ENCODE measurements at regions not wholly inside any gene's neighbourhood (a gene's known extent, or its start where the extent isn't known, plus 50 kb on each side); places are given as distances from the start of the nearest gene placed in this dataset.
"Not testable (repeated sequence)": the region's sequence is repeated elsewhere in the genome, so short reads cannot be mapped to it uniquely, and the experiment has no call there.

DNA sequence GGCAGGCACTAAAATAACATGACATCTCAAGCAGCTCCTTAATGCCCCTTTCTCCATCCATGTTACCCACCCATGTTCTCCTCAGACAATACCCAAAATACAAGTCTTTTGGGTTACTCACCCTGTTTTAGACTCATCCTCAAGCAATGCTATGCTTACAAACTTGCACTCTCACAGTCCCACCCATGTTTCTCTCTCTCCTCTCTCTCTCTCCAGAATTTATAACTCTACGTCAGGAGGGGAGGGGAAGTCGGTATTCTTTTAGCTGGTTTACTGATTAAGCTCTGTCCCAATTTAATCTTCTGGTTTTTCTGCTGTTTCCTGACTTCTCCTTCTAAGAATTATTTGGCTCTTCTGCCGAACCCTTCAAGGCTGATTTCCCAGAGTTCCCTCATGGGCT, 98.0 kb upstream of the NR5A2 start:
- TF ChIP-seq CTCF (IDR thresholded peaks at IDR 0.05; ENCODE audit: low read depth, low read length) (no peak), EZH2phosphoT487 (IDR thresholded peaks at IDR 0.05; ENCODE audit: low read depth) (no peak)
- no peaks in the 10 kb centered on the region for H3K36me3 ChIP-seq (replicated peaks; ENCODE audit: low read depth, low read length)
- peaks cover 5% of the 10 kb centered on the region; the same call in 1 of the 2 replicates for H3K4me1 ChIP-seq (ENCODE audit: low read length)
- no peak overlapping the region for H3K4me2 ChIP-seq (ENCODE audit: low read length)
- no peaks in the 10 kb centered on the region for H3K9me3 ChIP-seq (ENCODE audit: insufficient read depth, low read length)
- H3K4me3 ChIP-seq (ENCODE audit: low read length): no peak overlapping the region
- no peak overlapping the region for H3K9ac ChIP-seq (ENCODE audit: low read length)
- H3K27me3 ChIP-seq (ENCODE audit: low read depth, low read length): peaks cover 11% of the 10 kb centered on the region; the same call in 1 of the 2 replicates
- no peak overlapping the region for H3K27ac ChIP-seq (ENCODE audit: low read length)
- H3K79me2 ChIP-seq (ENCODE audit: low read length): no peaks in the 10 kb centered on the region
- no peak overlapping the region for H2AFZ ChIP-seq (ENCODE audit: low read depth, low read length)
- no peaks in the 10 kb centered on the region for H4K20me1 ChIP-seq (ENCODE audit: insufficient read depth, low read length)

GRCh38 chr1:199930067-199930466, 97.4 kb upstream of the NR5A2 start:
- not testable (repeated sequence) for H3K4me2 ChIP-seq (ENCODE audit: low read length); H3K9me3 ChIP-seq (ENCODE audit: insufficient read depth, low read length); H3K27ac ChIP-seq (ENCODE audit: low read length); H4K20me1 ChIP-seq (ENCODE audit: insufficient read depth, low read length); H3K79me2 ChIP-seq (ENCODE audit: low read length); H3K4me3 ChIP-seq (ENCODE audit: low read length); H2AFZ ChIP-seq (ENCODE audit: low read depth, low read length); H3K4me1 ChIP-seq (ENCODE audit: low read length); H3K9ac ChIP-seq (ENCODE audit: low read length); H3K36me3 ChIP-seq (replicated peaks; ENCODE audit: low read depth, low read length)
- peaks cover 15% of the 10 kb centered on the region; the same call in 1 of the 2 replicates for H3K27me3 ChIP-seq (ENCODE audit: low read depth, low read length)

GRCh38 chr1:199931666-199932377, 95.7 kb upstream of the NR5A2 start:
- Histone ChIP-seq H3K27me3 (ENCODE audit: low read depth, low read length) (peaks cover 27% of the 10 kb centered on the region), H3K9ac (ENCODE audit: low read length) (peak overlapping the region; percentile 55), H3K4me2 (ENCODE audit: low read length) (peak overlapping the region; percentile 86), H3K27ac (ENCODE audit: low read length) (no peak overlapping the region), H3K79me2 (ENCODE audit: low read length) (no peaks in the 10 kb centered on the region), H3K4me1 (ENCODE audit: low read length) (peaks cover 9% of the 10 kb centered on the region), H3K36me3 (replicated peaks; ENCODE audit: low read depth, low read length) (no peaks in the 10 kb centered on the region), H3K4me3 (ENCODE audit: low read length) (peak overlapping the region; percentile 77), H2AFZ (ENCODE audit: low read depth, low read length) (peak overlapping the region; percentile 90), H4K20me1 (ENCODE audit: insufficient read depth, low read length) (no peaks in the 10 kb centered on the region), H3K9me3 (ENCODE audit: insufficient read depth, low read length) (no peaks in the 10 kb centered on the region)
- TF ChIP-seq EZH2phosphoT487 (IDR thresholded peaks at IDR 0.05; ENCODE audit: low read depth) (no peak), CTCF (IDR thresholded peaks at IDR 0.05; ENCODE audit: low read depth, low read length) (no peak)

DNA sequence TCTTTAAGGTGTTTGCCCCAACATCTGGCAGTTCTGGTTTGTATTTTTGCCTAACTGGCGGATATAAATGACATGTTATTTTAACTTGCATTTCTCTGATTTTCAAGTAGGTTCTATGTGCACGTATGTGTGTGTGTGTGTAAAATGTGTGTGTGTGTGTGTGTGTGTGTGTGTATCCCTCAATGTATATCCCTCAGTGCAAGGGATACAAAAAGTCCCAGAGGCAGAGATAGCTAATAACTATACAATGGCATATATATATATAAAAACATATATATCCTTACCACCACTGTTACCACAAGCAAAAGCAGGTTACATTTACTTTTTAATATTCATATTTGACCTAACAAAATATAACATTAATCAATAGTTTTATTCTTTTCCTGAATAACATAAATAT, 95.0 kb upstream of the NR5A2 start:
- Histone ChIP-seq H3K9me3 (ENCODE audit: insufficient read depth, low read length) (no peaks in the 10 kb centered on the region), H2AFZ (ENCODE audit: low read depth, low read length) (peak overlapping the region; percentile 90), H3K4me1 (ENCODE audit: low read length) (peaks cover 9% of the 10 kb centered on the region), H3K9ac (ENCODE audit: low read length) (peak overlapping the region; percentile 55), H4K20me1 (ENCODE audit: insufficient read depth, low read length) (no peaks in the 10 kb centered on the region), H3K27me3 (ENCODE audit: low read depth, low read length) (peaks cover 31% of the 10 kb centered on the region), H3K27ac (ENCODE audit: low read length) (no peak overlapping the region), H3K4me2 (ENCODE audit: low read length) (peak overlapping the region; percentile 86), H3K36me3 (replicated peaks; ENCODE audit: low read depth, low read length) (no peaks in the 10 kb centered on the region), H3K4me3 (ENCODE audit: low read length) (peak overlapping the region; percentile 77), H3K79me2 (ENCODE audit: low read length) (no peaks in the 10 kb centered on the region)
- TF ChIP-seq EZH2phosphoT487 (IDR thresholded peaks at IDR 0.05; ENCODE audit: low read depth) (no peak), CTCF (IDR thresholded peaks at IDR 0.05; ENCODE audit: low read depth, low read length) (no peak)

Data from OCI-LY3 (cell line).